ENCODE measurements at regions not wholly inside any gene's neighbourhood (a gene's known extent, or its start where the extent isn't known, plus 50 kb on each side); places are given as distances from the start of the nearest gene placed in this dataset.

DNA sequence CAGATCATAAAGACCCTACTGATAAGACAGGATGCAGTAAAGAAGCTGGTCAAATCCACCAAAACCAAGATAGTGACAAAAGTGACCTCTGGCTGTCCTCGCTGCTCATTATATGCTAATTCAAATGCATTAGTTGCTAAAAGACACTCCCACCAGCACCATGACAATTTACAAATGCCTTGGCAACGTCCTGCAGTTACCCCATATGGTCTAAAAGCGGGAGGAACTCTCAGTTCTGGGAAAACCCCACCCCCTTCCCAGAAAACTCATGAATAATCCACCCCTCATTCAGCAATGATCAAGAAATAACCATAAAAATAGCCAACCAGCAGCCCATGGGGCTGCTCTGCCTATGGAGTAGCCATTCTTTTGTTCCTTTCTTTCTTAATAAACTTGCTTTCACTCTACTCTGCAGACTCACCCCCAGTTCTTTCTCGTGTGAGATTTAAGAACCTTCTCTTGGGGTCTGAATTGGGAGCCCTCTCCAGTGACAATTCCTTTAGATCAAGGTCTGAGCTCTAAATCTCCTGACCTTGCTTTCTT is 217.1 kb upstream of the STS start:
- TF ChIP-seq EZH2 (IDR thresholded peaks at IDR 0.05; ENCODE audit: low read length): no peak
- TF ChIP-seq, protein P1, sequence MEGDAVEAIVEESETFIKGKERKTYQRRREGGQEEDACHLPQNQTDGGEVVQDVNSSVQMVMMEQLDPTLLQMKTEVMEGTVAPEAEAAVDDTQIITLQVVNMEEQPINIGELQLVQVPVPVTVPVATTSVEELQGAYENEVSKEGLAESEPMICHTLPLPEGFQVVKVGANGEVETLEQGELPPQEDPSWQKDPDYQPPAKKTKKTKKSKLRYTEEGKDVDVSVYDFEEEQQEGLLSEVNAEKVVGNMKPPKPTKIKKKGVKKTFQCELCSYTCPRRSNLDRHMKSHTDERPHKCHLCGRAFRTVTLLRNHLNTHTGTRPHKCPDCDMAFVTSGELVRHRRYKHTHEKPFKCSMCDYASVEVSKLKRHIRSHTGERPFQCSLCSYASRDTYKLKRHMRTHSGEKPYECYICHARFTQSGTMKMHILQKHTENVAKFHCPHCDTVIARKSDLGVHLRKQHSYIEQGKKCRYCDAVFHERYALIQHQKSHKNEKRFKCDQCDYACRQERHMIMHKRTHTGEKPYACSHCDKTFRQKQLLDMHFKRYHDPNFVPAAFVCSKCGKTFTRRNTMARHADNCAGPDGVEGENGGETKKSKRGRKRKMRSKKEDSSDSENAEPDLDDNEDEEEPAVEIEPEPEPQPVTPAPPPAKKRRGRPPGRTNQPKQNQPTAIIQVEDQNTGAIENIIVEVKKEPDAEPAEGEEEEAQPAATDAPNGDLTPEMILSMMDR (optimal IDR thresholded peaks at IDR 0.05 in 1 of 3, IDR thresholded peaks at IDR 0.05 in 1 of 3, conservative IDR thresholded peaks at IDR 0.05 in 1 of 3; ENCODE audit: extremely low read depth in 1 of 3, insufficient read depth in 2 of 3, low read length in 3 of 3): no peak

Data from keratinocyte (primary cell).